Body of pancreas (tissue), 4 donors: ENCODE measurements at regions not wholly inside any gene's neighbourhood (a gene's known extent, or its start where the extent isn't known, plus 50 kb on each side); places are given as distances from the start of the nearest gene placed in this dataset.

ENCODE experiments used
- ATAC-seq: fragments of 150-250 bp; one replicate; pipeline ENCODE4 v1.9.1; 2016
- DNase-seq, 4 donors: peaks; one replicate each; pipeline ENCODE4 v3.0.0-alpha.2; 2019
- H3K27ac ChIP-seq, 4 donors: fragments of 200-600 bp; sonication (generic); 1 replicate in 3 of 4; 2 replicates in 1 of 4; pipeline versions ENCODE4 v1.5.1 to v1.6.1; 2016 to 2019; ENCODE audit warnings: mild to moderate bottlenecking in 1 of 4, mixed read lengths in 1 of 4, moderate library complexity in 1 of 4
- H3K27me3 ChIP-seq, 2 donors: fragments of 200-600 bp; sonication (generic); one replicate each; pipeline ENCODE4 v1.6.0; 2016; ENCODE audit warnings: mild to moderate bottlenecking in 1 of 2
- H3K36me3 ChIP-seq, 2 donors: fragments of 200-600 bp; sonication (generic); replicated peaks in 1 of 2; 2 replicates each; pipeline ENCODE4 v1.5.1; 2016; ENCODE audit warnings: low read depth in 2 of 2; ENCODE audit not compliant: insufficient read depth in 1 of 2
- H3K4me1 ChIP-seq: fragments of 200-600 bp; sonication (generic); one replicate; pipeline ENCODE4 v1.6.0; 2016
- H3K4me3 ChIP-seq, 2 donors: fragments of 200-600 bp; sonication (generic); 1 replicate in 1 of 2; 2 replicates in 1 of 2; pipeline ENCODE4 v1.5.1; 2016 to 2019
- H3K9me3 ChIP-seq, 3 donors: fragments of 200-600 bp; sonication (generic); 1 replicate in 2 of 3; 2 replicates in 1 of 3; pipeline ENCODE4 v1.5.1; 2016
- CTCF ChIP-seq, 7 experiments: fragments of 450-650 bp in 4 of 7; fragments of 200-600 bp in 3 of 7; sonication (generic) in 3 of 7; IDR thresholded peaks; one replicate each; pipeline ENCODE4 v1.5.1; 2016 to 2019; ENCODE audit warnings: antibody characterized with exemption in 7 of 7
- POLR2A ChIP-seq, 3 donors: fragments of 450-650 bp; IDR thresholded peaks; one replicate each; pipeline ENCODE4 v1.6.1; 2016; ENCODE audit warnings: antibody characterized with exemption in 3 of 3, mild to moderate bottlenecking in 2 of 3
- WGBS, 2 donors: methylation state at CpG; one replicate each; pipeline ENCODE4 v1.1.5; 2017; 5-methylcytosine and 5-hydroxymethylcytosine counted together
- intact Hi-C: fragments of 100-400 bp; cut with DNase I; formaldehyde crosslinking; loops from one replicate; pipeline ENCODE4 v1.15.1; 2023

GRCh38 chr22:47851586-47851985 is 1089.1 kb downstream of the TBC1D22A start:
- H3K27me3 ChIP-seq: no peaks in the 10 kb centered on the region
- no peaks in the 10 kb centered on the region for H3K4me1 ChIP-seq
- H3K9me3 ChIP-seq: no peaks in the 10 kb centered on the region
- no peak overlapping the region for H3K4me3 ChIP-seq
- intact Hi-C loops: no loop called here
- ATAC-seq (no peak), DNase-seq (no peak)
- TF ChIP-seq CTCF (IDR thresholded peaks at IDR 0.05) (no peak), POLR2A (IDR thresholded peaks at IDR 0.05) (no peak)
- 11 to 19% methylated on average over 3 of the region's 3 CpGs for WGBS, 2 donors
- H3K36me3 ChIP-seq: no peaks in the 10 kb centered on the region
- no peak overlapping the region for H3K27ac ChIP-seq

- no peak overlapping the region for H3K4me3 ChIP-seq
- DNase-seq (no peak), ATAC-seq (no peak)
- H3K9me3 ChIP-seq: no peaks in the 10 kb centered on the region
- 57 to 62% methylated on average over 2 of the region's 2 CpGs for WGBS, 2 donors
- H3K36me3 ChIP-seq: no peaks in the 10 kb centered on the region
- no peak overlapping the region for H3K27ac ChIP-seq
- TF ChIP-seq CTCF (IDR thresholded peaks at IDR 0.05): no peak
- TF ChIP-seq POLR2A (IDR thresholded peaks at IDR 0.05): no peak
- intact Hi-C loops: no loop called here
- H3K27me3 ChIP-seq: no peaks in the 10 kb centered on the region
- no peaks in the 10 kb centered on the region for H3K4me1 ChIP-seq
Measured at GRCh38 chr22:47850644-47851151, 1088.2 kb downstream of the TBC1D22A start.

GRCh38 chr22:47849576-47849975 is 1087.1 kb downstream of the TBC1D22A start:
- TF ChIP-seq CTCF (IDR thresholded peaks at IDR 0.05) (no peak), POLR2A (IDR thresholded peaks at IDR 0.05) (no peak)
- intact Hi-C loops: no loop called here
- ATAC-seq: no peak
- no peak overlapping the region for H3K27ac ChIP-seq
- no peak overlapping the region for H3K4me3 ChIP-seq
- DNase-seq: no peak
- no peaks in the 10 kb centered on the region for H3K36me3 ChIP-seq
- no peaks in the 10 kb centered on the region for H3K4me1 ChIP-seq
- WGBS, 2 donors: 59 to 60% methylated on average over 6 of the region's 6 CpGs
- no peaks in the 10 kb centered on the region for H3K27me3 ChIP-seq
- no peaks in the 10 kb centered on the region for H3K9me3 ChIP-seq

- H3K27me3 ChIP-seq: no peaks in the 10 kb centered on the region
- ATAC-seq: no peak
- H3K9me3 ChIP-seq: no peaks in the 10 kb centered on the region
- WGBS, 2 donors: 62 to 67% methylated on average over 14 of the region's 14 CpGs
- no peaks in the 10 kb centered on the region for H3K36me3 ChIP-seq
- intact Hi-C loops: no loop called here
- no peak overlapping the region for H3K27ac ChIP-seq
- H3K4me1 ChIP-seq: no peaks in the 10 kb centered on the region
- no peak overlapping the region for H3K4me3 ChIP-seq
- DNase-seq: no peak
- TF ChIP-seq CTCF (IDR thresholded peaks at IDR 0.05) (no peak), POLR2A (IDR thresholded peaks at IDR 0.05) (no peak)
Measured at GRCh38 chr22:47848184-47848920, 1085.9 kb downstream of the TBC1D22A start.
